ENCODE measurements at regions not wholly inside any gene's neighbourhood (a gene's known extent, or its start where the extent isn't known, plus 50 kb on each side); places are given as distances from the start of the nearest gene placed in this dataset.
"Not testable (repeated sequence)": the region's sequence is repeated elsewhere in the genome, so short reads cannot be mapped to it uniquely, and the experiment has no call there.

DNA sequence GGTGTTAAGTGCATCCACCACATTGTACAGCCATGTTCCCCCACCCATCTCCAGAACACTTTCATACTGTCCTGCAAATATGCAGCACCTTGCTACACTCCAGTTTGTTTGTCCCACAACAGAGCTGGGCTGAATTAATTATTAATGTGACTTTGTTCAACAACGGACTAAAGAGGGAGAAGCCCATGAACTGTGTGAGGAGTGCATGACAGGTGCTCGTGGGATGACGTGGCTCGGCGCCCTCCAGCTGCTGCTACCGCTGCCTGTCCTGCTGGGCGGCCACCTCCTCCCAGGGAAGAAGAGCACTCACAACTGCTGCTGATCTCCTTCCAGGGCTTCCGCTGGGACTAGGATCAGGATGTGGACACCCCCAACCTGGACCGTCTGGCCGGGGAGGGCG, 111.2 kb upstream of the DEFB108B start:
- not testable (repeated sequence) for DNase-seq (ENCODE audit: low read depth in 2 of 2)

DNA sequence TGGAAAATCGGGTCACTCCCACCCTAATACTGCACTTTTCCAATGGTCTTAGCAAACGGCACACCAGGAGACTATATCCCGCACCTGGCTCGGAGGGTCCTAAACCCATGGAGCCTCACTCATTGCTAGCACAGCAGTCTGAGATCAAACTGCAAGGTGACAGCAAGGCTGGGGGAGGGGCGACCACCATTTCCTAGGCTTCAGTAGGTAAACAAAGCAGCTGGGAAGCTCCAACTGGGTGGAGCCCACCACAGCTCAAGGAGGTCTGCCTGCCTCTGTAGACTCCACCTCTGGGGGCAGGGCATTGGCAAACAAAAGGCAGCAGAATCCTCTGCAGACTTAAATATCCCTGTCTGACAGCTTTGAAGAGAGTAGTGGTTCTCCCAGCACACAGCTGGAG, 109.0 kb upstream of the DEFB108B start:
- not testable (repeated sequence) for DNase-seq (ENCODE audit: low read depth in 2 of 2)

DNA sequence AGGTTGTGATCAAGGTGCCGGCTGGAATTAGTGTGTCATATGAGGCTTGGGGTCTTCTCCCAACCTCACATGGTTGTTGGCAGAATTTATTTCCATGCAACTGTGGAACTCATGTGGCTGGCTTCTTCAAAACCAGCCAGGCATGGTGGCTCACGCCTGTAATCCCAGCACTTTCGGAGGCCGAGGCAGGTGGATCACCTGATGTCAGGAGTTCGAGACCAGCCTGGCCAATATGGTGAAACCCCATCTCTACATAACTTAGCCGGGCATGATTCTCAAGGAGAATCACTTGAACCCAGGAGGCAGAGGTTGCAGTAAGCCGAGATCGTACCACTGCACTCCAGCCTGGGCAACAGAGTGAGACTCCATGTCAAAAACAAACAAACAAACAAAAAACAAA, 102.3 kb upstream of the DEFB108B start:
- not testable (repeated sequence) for DNase-seq (ENCODE audit: low read depth in 2 of 2)

DNA sequence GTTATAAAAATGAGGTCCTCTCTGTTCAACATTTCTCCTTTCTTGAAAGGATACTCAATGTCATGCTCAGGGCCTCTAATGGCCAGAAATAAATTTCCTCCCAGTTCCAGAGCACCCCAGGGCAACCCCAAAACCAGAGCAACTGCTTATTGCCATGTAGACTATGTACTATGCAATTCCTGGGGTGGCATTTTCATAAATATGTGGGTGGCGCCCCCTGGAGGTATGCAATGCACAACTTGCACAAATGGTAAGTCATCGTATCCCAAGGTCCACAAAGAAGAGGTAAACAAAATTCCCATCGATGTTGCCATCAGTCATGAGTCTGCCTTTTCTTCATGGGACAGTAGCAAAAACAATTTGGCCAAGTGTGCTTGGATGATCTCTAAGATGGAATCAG, 98.6 kb upstream of the DEFB108B start:
- not testable (repeated sequence) for DNase-seq (ENCODE audit: low read depth in 2 of 2)

DNA sequence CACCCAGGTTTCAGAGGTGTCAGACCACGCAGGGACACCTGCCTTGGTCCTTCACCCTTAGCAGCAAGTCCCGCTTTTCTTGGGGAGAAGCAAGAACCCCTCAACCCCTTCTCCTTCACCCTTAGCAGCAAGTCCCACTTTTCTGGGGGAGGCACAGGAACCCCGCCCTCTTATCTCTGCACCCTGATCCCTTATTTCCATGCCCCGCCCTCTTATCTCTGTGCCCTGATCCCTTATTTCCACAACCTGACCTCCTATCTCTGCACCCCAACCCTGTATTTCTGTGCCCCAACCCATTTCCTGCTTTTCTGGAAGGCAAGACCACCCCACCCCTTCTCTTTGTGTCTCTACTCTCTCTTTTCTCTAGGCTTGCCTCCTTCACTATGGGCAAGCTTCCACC, 94.7 kb upstream of the DEFB108B start:
- DNase-seq (ENCODE audit: low read depth in 2 of 2), result not testable (repeated sequence)

GRCh38 chr11:71743385-71743784, 89.6 kb upstream of the DEFB108B start:
- DNase-seq (ENCODE audit: low read depth in 2 of 2), result not testable (repeated sequence)

GRCh38 chr11:71745656-71746055, 87.3 kb upstream of the DEFB108B start:
- not testable (repeated sequence) for DNase-seq (ENCODE audit: low read depth in 2 of 2)

- DNase-seq (ENCODE audit: low read depth in 2 of 2), result not testable (repeated sequence)
Observed at GRCh38 chr11:71746263-71746662, 86.7 kb upstream of the DEFB108B start.

DNA sequence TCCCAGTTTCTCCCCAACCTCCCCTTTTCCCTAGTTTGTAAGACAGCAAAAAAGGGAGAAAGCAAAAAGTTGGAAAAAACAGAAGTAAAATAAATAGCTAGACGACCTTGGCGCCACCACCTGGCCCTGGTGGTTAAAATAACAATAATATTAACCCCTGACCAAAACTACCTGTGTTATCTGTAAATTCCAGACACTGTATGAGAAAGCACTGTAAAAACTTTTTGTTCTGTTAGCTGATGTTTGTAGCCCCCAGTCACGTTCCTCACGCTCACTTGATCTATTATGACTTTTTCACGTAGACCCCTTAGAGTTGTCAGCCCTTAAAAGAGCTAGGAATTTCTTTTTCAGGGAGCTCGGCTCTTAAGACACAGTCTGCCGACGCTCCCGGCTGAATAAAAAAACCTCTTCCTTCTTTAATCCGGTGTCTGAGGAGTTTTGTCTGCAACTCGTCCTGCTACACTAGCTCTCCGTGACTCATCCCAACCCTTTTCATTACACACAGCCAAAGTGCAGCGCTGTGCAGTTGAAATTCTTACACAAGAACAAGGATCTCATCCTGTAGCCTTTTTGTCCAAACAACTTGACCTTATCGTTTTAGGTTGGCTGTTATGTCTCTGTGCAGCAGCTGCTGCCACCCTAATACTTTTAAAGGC, 83.9 kb upstream of the DEFB108B start:
- DNase-seq (ENCODE audit: low read depth in 2 of 2), result not testable (repeated sequence)

GRCh38 chr11:71750908-71751307, 82.1 kb upstream of the DEFB108B start:
- not testable (repeated sequence) for DNase-seq (ENCODE audit: low read depth in 2 of 2)

- not testable (repeated sequence) for DNase-seq (ENCODE audit: low read depth in 2 of 2)
Observed at GRCh38 chr11:71764695-71765491, 68.1 kb upstream of the DEFB108B start.

GRCh38 chr11:71767016-71767415, 66.0 kb upstream of the DEFB108B start:
- not testable (repeated sequence) for DNase-seq (ENCODE audit: low read depth in 2 of 2)

GRCh38 chr11:71772193-71772592, 60.8 kb upstream of the DEFB108B start:
- DNase-seq (ENCODE audit: low read depth in 2 of 2), result not testable (repeated sequence)

DNA sequence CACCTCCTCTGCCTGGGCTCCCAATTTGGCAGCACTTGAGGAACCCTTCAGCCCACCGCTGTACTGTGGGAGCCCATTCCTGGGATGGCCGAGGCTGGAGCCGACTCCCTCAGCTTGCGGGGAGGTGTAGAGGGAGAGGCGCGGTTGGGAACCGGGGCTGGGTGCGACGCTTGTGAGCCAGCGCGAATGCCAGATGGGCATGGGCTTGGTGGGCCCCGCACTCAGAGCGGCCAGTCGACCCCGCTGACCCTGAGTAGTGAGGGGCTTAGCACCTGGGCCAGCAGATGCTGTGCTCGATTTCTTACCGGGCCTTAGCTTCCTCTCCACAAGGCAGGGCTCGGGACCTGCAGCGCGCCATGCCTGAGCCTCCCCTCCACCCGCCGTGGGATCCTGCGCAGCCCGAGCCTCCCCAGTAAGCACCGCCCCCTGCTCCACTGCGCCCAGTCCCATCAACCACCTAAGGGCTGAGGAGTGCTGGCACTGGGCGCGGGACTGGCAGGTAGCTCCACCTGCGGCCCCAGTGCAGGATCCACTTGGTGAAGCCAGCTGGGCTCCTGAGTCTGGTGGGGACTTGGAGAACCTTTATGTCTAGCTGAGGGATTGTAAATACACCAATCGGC, 58.3 kb upstream of the DEFB108B start:
- DNase-seq (ENCODE audit: low read depth in 2 of 2), result no peak

DNA sequence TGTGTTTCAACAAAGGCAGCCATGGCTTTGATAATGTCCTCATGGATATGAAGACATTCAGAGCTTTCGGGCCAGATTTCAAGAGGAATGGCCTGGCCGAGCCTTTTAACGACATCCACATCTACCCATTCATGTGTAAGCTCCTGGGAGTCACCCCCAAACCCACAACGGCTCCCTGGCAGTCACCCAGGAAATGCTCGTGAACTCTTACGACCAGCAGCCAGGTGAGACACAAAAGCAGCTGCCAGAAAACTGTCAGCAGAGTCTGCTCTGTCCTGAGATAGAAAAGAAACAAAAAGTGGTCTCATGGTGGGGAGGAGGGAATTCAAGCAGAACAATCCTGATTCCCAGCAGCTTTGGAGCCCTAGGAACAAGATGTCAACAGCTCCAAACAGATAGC, 52.9 kb upstream of the DEFB108B start:
- DNase-seq (ENCODE audit: low read depth in 2 of 2), result not testable (repeated sequence)

DNA sequence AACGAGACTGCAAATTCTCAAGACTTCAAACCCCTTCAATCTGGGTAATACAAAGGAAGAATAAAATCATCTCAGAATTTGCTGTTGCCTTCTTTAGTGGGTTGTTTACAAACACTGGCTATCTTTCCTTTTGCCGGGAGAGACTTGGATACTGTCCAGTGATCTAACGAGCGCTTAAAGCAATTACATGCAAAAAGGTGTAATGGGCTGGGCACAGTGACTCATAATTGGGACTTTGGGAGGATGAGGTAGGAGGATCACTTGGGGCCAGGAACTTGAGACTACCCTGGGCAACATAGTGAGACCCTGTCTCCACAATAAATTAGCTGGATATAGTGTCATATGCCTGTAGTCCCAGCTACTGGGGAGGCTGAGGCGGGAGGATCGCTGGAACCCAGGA, 52.2 kb upstream of the DEFB108B start:
- DNase-seq (ENCODE audit: low read depth in 2 of 2), result not testable (repeated sequence)

- not testable (repeated sequence) for DNase-seq (ENCODE audit: low read depth in 2 of 2)
Observed at GRCh38 chr11:71781491-71781890, 51.5 kb upstream of the DEFB108B start.

DNA sequence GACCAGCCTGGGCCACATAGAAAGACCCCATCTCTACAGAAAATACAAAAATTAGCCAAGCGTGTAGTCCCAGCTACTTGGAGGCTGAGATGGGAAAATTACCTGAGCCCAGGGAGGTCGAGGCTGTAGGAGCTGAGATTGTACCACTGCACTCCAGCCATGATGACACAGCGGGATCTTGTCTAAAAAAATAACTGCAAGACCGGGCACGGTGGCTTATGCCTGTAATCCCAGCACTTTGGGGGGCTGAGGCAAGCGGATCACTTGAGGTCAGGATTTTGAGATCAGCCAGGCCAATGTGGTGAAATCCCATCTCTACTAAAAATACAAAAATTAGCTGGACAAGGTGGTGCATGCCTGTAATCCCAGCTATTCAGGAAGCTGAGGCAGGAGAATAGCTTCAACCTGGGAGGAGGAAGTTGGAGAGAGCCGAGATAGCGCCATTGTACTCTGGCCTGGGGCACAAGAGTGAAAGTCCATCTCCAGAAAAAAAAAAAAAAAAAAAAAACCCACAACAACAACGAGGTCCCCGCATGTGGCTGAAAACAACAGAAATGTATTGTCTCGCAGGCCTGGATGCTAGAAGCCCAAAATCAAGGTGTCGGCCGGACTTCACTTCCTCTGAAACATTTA, 50.7 kb upstream of the DEFB108B start:
- DNase-seq (ENCODE audit: low read depth in 2 of 2), result not testable (repeated sequence)

DNA sequence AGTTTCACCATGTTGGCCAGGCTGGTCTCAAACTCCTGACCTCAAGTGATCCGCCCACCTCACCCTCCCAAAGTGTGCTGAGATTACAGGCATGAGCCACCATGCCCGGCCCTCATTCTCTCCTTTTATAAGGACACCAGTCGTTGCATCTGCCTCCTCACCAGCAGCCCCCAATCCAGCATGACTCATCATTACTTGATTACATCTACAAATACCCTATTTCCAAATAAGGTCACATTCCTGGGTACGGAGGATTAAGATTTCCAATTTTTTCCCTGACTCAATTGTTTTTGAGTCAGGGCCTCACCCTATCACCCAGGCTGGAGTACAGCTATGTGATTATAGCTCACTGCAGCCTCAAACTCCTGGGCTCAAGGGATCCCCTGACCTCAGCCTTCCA, 49.8 kb upstream of the DEFB108B start:
- DNase-seq (ENCODE audit: low read depth in 2 of 2), result not testable (repeated sequence)

Measured in stimulated activated CD8-positive, alpha-beta memory T cell treated with anti-CD3 and anti-CD28 coated beads, Interleukin-2, amount 100 ng/mL, for 1 hour (primary cell).